Kidney epithelial cell (primary cell): ENCODE measurements at regions not wholly inside any gene's neighbourhood (a gene's known extent, or its start where the extent isn't known, plus 50 kb on each side); places are given as distances from the start of the nearest gene placed in this dataset.

Experiments
- DNase-seq: peaks from one replicate; pipeline ENCODE4 v3.0.0-alpha.2; 2010; ENCODE audit warnings: low read depth
- H3K27me3 ChIP-seq: 2 replicates; pipeline ENCODE4 v1.6.0; 2011; ENCODE audit warnings: low read length; ENCODE audit not compliant: control insufficient read depth, insufficient read depth
- H3K36me3 ChIP-seq: 2 replicates; pipeline ENCODE4 v1.5.1; 2011; ENCODE audit warnings: low read length; ENCODE audit not compliant: control insufficient read depth, insufficient read depth
- H3K4me3 ChIP-seq: 2 replicates; pipeline ENCODE4 v1.5.1; 2011; ENCODE audit warnings: low read depth, mild to moderate bottlenecking, control low read depth, low read length
- CTCF ChIP-seq: IDR thresholded peaks from 2 replicates; pipeline ENCODE4 v1.5.1; 2011; ENCODE audit warnings: mild to moderate bottlenecking, moderate library complexity, low read length, control low read depth, inconsistent platforms; ENCODE audit not compliant: insufficient read depth, poor library complexity, severe bottlenecking

- Histone ChIP-seq H3K4me3 (no peak overlapping the region), H3K36me3 (no peaks in the 10 kb centered on the region), H3K27me3 (no peaks in the 10 kb centered on the region)
- no peak for DNase-seq
- TF ChIP-seq CTCF: no peak
These were observed 97.7 kb downstream of the TMA16 start for GRCh38 chr4:163592212-163592611.

- H3K27me3 ChIP-seq: no peaks in the 10 kb centered on the region
- DNase-seq: no peak
- no peak for TF ChIP-seq CTCF
- no peak overlapping the region for H3K4me3 ChIP-seq
- H3K36me3 ChIP-seq: no peaks in the 10 kb centered on the region
These were observed 101.1 kb downstream of the TMA16 start for GRCh38 chr4:163595580-163595979.

- no peak for TF ChIP-seq CTCF
- no peak overlapping the region for H3K4me3 ChIP-seq
- no peak for DNase-seq
- H3K36me3 ChIP-seq: no peaks in the 10 kb centered on the region
- no peaks in the 10 kb centered on the region for H3K27me3 ChIP-seq
These were observed 103.5 kb downstream of the TMA16 start for GRCh38 chr4:163598028-163598427.

- no peak for TF ChIP-seq CTCF
- no peaks in the 10 kb centered on the region for H3K27me3 ChIP-seq
- no peaks in the 10 kb centered on the region for H3K36me3 ChIP-seq
- H3K4me3 ChIP-seq: no peak overlapping the region
- no peak for DNase-seq
These were observed 104.0 kb downstream of the TMA16 start for GRCh38 chr4:163598489-163598888.

GRCh38 chr4:163600727-163601126 is 106.2 kb downstream of the TMA16 start:
- H3K36me3 ChIP-seq: no peaks in the 10 kb centered on the region
- no peak overlapping the region for H3K4me3 ChIP-seq
- no peak for DNase-seq
- no peak for TF ChIP-seq CTCF
- no peaks in the 10 kb centered on the region for H3K27me3 ChIP-seq

- no peaks in the 10 kb centered on the region for H3K36me3 ChIP-seq
- DNase-seq: no peak
- H3K27me3 ChIP-seq: no peaks in the 10 kb centered on the region
- no peak overlapping the region for H3K4me3 ChIP-seq
- no peak for TF ChIP-seq CTCF
These were observed 108.8 kb downstream of the TMA16 start for GRCh38 chr4:163603257-163603656.
